ENCODE measurements at regions not wholly inside any gene's neighbourhood (a gene's known extent, or its start where the extent isn't known, plus 50 kb on each side); places are given as distances from the start of the nearest gene placed in this dataset.

GRCh38 chr15:88385078-88385700, 82.0 kb downstream of the MRPL46 start:
- POLR2A ChIA-PET = interaction anchor here (1.5 kb wide), 1 partner anchor 10 kb away, joined by 3 read pairs; no protein-coding TSS in a partner anchor
- no peak for TF ChIP-seq CTCF (IDR thresholded peaks at IDR 0.05; ENCODE audit: insufficient read depth, low read length, missing control alignments)
- DNase-seq (ENCODE audit: low read depth, low spot score) = no peak
- CTCF ChIA-PET = interaction anchor here (1.4 kb wide), 1 partner anchor 65 kb away, joined by 3 read pairs; no protein-coding TSS in a partner anchor
- no peak overlapping the region for H3K4me3 ChIP-seq (ENCODE audit: low read depth, low read length)

GRCh38 chr15:88383354-88383753, 83.8 kb downstream of the MRPL46 start:
- no peak for DNase-seq (ENCODE audit: low read depth, low spot score)
- POLR2A ChIA-PET = no interaction called here
- H3K4me3 ChIP-seq (ENCODE audit: low read depth, low read length) = no peak overlapping the region
- CTCF ChIA-PET = interaction anchor here (1.3 kb wide), 1 partner anchor 8 kb away, joined by 3 read pairs; no protein-coding TSS in a partner anchor
- TF ChIP-seq CTCF (IDR thresholded peaks at IDR 0.05; ENCODE audit: insufficient read depth, low read length, missing control alignments) = no peak

GRCh38 chr15:88382482-88382983, 84.7 kb downstream of the MRPL46 start:
- no peak for DNase-seq (ENCODE audit: low read depth, low spot score)
- no peak overlapping the region for H3K4me3 ChIP-seq (ENCODE audit: low read depth, low read length)
- no peak for TF ChIP-seq CTCF (IDR thresholded peaks at IDR 0.05; ENCODE audit: insufficient read depth, low read length, missing control alignments)
- ChIA-PET CTCF (no interaction called here), POLR2A (no interaction called here)

GRCh38 chr15:88378188-88378637, 89.0 kb downstream of the MRPL46 start:
- no peak for TF ChIP-seq CTCF (IDR thresholded peaks at IDR 0.05; ENCODE audit: insufficient read depth, low read length, missing control alignments)
- DNase-seq (ENCODE audit: low read depth, low spot score) = peak; percentile 24
- H3K4me3 ChIP-seq (ENCODE audit: low read depth, low read length) = no peak overlapping the region
- ChIA-PET POLR2A (no interaction called here), CTCF (interaction anchor here (1.0 to 1.3 kb wide), 3 partner anchors 8 to 134 kb away, joined by 3 read pairs; no protein-coding TSS in a partner anchor)

GRCh38 chr15:88377509-88377908, 89.7 kb downstream of the MRPL46 start:
- no peak overlapping the region for H3K4me3 ChIP-seq (ENCODE audit: low read depth, low read length)
- no peak for DNase-seq (ENCODE audit: low read depth, low spot score)
- ChIA-PET CTCF (interaction anchor here (1.0 to 1.3 kb wide), 2 partner anchors 9 to 72 kb away, joined by 3 read pairs; no protein-coding TSS in a partner anchor), POLR2A (no interaction called here)
- TF ChIP-seq CTCF (IDR thresholded peaks at IDR 0.05; ENCODE audit: insufficient read depth, low read length, missing control alignments) = no peak

GRCh38 chr15:88376574-88377174, 90.5 kb downstream of the MRPL46 start:
- ChIA-PET CTCF (interaction anchor here (1.5 to 1.6 kb wide), 2 partner anchors 42 to 129 kb away, joined by 3 to 4 read pairs; no protein-coding TSS in a partner anchor), POLR2A (no interaction called here)
- no peak overlapping the region for H3K4me3 ChIP-seq (ENCODE audit: low read depth, low read length)
- DNase-seq (ENCODE audit: low read depth, low spot score) = no peak
- no peak for TF ChIP-seq CTCF (IDR thresholded peaks at IDR 0.05; ENCODE audit: insufficient read depth, low read length, missing control alignments)

Measured in AG04449 (cell line).